NT2/D1 (cell line): ENCODE measurements at regions not wholly inside any gene's neighbourhood (a gene's known extent, or its start where the extent isn't known, plus 50 kb on each side); places are given as distances from the start of the nearest gene placed in this dataset.

Experiments
- DNase-seq: peaks from one replicate; pipeline ENCODE4 v3.0.0-alpha.2; 2011; ENCODE audit warnings: low read depth, low spot score
- H3K27me3 ChIP-seq: 2 replicates; pipeline ENCODE4 v1.6.0; 2011; ENCODE audit warnings: mild to moderate bottlenecking; ENCODE audit not compliant: insufficient read length, insufficient read depth
- H3K36me3 ChIP-seq: 2 replicates; pipeline ENCODE4 v1.6.1; 2011; ENCODE audit warnings: mild to moderate bottlenecking, low read length, mixed read lengths; ENCODE audit not compliant: insufficient read depth, insufficient read length
- H3K4me1 ChIP-seq: 2 replicates; pipeline ENCODE4 v1.5.1; 2011; ENCODE audit not compliant: insufficient read depth, insufficient read length
- H3K4me3 ChIP-seq: 2 replicates; pipeline ENCODE4 v1.5.1; 2011; ENCODE audit warnings: low read depth; ENCODE audit not compliant: insufficient read length
- H3K9ac ChIP-seq: 2 replicates; pipeline ENCODE4 v1.6.0; 2011; ENCODE audit warnings: low read depth; ENCODE audit not compliant: insufficient read length
- H3K9me3 ChIP-seq: 2 replicates; pipeline ENCODE4 v1.5.1; 2011; ENCODE audit warnings: mild to moderate bottlenecking, low read length; ENCODE audit not compliant: insufficient read depth
- SUZ12 ChIP-seq: IDR thresholded peaks from 2 replicates; pipeline ENCODE4 v1.6.1; 2011; ENCODE audit not compliant: insufficient read length, insufficient read depth; ENCODE audit errors: extremely low read depth
- YY1 ChIP-seq: IDR thresholded peaks from 2 replicates; pipeline ENCODE4 v1.6.1; 2011; ENCODE audit not compliant: insufficient read length, insufficient read depth
- ZNF274 ChIP-seq: IDR thresholded peaks from 2 replicates; pipeline ENCODE4 v1.6.1; 2011; ENCODE audit warnings: mild to moderate bottlenecking, low read depth, low read length

GRCh38 chr5:9869616-9870288, 239.6 kb upstream of the TAS2R1 start:
- no peak overlapping the region for H3K9ac ChIP-seq
- H3K27me3 ChIP-seq = no peaks in the 10 kb centered on the region
- no peak for DNase-seq
- TF ChIP-seq SUZ12 (no peak), ZNF274 (no peak), YY1 (no peak)
- peaks cover 33% of the 10 kb centered on the region for H3K9me3 ChIP-seq
- no peaks in the 10 kb centered on the region for H3K36me3 ChIP-seq
- no peak overlapping the region for H3K4me3 ChIP-seq
- no peaks in the 10 kb centered on the region for H3K4me1 ChIP-seq

GRCh38 chr5:9865574-9865973, 235.4 kb upstream of the TAS2R1 start:
- no peaks in the 10 kb centered on the region for H3K27me3 ChIP-seq
- H3K36me3 ChIP-seq = no peaks in the 10 kb centered on the region
- no peaks in the 10 kb centered on the region for H3K4me1 ChIP-seq
- no peak overlapping the region for H3K4me3 ChIP-seq
- H3K9ac ChIP-seq = no peak overlapping the region
- TF ChIP-seq ZNF274 (no peak), SUZ12 (no peak), YY1 (no peak)
- DNase-seq = no peak
- H3K9me3 ChIP-seq = peaks cover 37% of the 10 kb centered on the region

- Histone ChIP-seq H3K9me3 (peaks cover 37% of the 10 kb centered on the region), H3K36me3 (no peaks in the 10 kb centered on the region), H3K27me3 (no peaks in the 10 kb centered on the region), H3K4me1 (no peaks in the 10 kb centered on the region), H3K9ac (no peak overlapping the region), H3K4me3 (no peak overlapping the region)
- TF ChIP-seq ZNF274 = no peak
- no peak for TF ChIP-seq YY1
- TF ChIP-seq SUZ12 = no peak
- DNase-seq = no peak
These were observed 234.6 kb upstream of the TAS2R1 start for GRCh38 chr5:9864791-9865190.

- Histone ChIP-seq H3K4me1 (no peaks in the 10 kb centered on the region), H3K36me3 (no peaks in the 10 kb centered on the region), H3K9me3 (peaks cover 35% of the 10 kb centered on the region), H3K4me3 (no peak overlapping the region), H3K9ac (no peak overlapping the region), H3K27me3 (no peaks in the 10 kb centered on the region)
- no peak for DNase-seq
- TF ChIP-seq ZNF274 (no peak), SUZ12 (no peak), YY1 (no peak)
These were observed 233.3 kb upstream of the TAS2R1 start for GRCh38 chr5:9863486-9863885.

GRCh38 chr5:9861666-9862256, 231.6 kb upstream of the TAS2R1 start:
- Histone ChIP-seq H3K27me3 (no peaks in the 10 kb centered on the region), H3K4me1 (no peaks in the 10 kb centered on the region), H3K9ac (no peak overlapping the region), H3K36me3 (no peaks in the 10 kb centered on the region), H3K4me3 (no peak overlapping the region), H3K9me3 (peaks cover 24% of the 10 kb centered on the region)
- DNase-seq = no peak
- TF ChIP-seq SUZ12 (no peak), ZNF274 (no peak), YY1 (no peak)

DNA sequence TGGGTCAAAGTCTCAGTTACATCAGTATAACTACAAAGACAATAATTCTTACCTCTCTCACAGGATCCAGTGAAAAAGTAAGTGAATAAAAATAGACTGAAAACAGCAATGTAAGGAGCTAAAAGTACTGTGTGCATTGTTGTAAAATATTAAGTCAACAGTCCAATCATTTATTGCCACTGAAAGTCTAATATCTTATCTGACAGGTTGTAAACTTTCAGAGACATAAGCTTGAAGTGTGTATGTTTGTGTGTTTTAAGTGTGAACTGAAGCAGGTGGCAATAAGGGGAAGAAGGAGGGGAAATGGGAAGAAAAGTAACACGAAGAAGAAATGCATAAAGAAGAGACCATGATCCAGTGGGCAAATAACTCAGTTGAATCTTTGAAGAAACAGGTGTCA, 229.7 kb upstream of the TAS2R1 start:
- Histone ChIP-seq H3K4me1 (no peaks in the 10 kb centered on the region), H3K9me3 (peaks cover 4% of the 10 kb centered on the region; the same call in 1 of the 2 replicates), H3K9ac (no peak overlapping the region), H3K27me3 (no peaks in the 10 kb centered on the region), H3K4me3 (no peak overlapping the region), H3K36me3 (no peaks in the 10 kb centered on the region)
- no peak for TF ChIP-seq SUZ12
- TF ChIP-seq ZNF274 = no peak
- no peak for TF ChIP-seq YY1
- DNase-seq = no peak

GRCh38 chr5:9858043-9858442, 227.9 kb upstream of the TAS2R1 start:
- Histone ChIP-seq H3K27me3 (no peaks in the 10 kb centered on the region), H3K9me3 (no peaks in the 10 kb centered on the region), H3K4me3 (no peak overlapping the region), H3K36me3 (no peaks in the 10 kb centered on the region), H3K9ac (no peak overlapping the region), H3K4me1 (no peaks in the 10 kb centered on the region)
- no peak for DNase-seq
- TF ChIP-seq ZNF274 = no peak
